ENCODE measurements at regions not wholly inside any gene's neighbourhood (a gene's known extent, or its start where the extent isn't known, plus 50 kb on each side); places are given as distances from the start of the nearest gene placed in this dataset.

DNA sequence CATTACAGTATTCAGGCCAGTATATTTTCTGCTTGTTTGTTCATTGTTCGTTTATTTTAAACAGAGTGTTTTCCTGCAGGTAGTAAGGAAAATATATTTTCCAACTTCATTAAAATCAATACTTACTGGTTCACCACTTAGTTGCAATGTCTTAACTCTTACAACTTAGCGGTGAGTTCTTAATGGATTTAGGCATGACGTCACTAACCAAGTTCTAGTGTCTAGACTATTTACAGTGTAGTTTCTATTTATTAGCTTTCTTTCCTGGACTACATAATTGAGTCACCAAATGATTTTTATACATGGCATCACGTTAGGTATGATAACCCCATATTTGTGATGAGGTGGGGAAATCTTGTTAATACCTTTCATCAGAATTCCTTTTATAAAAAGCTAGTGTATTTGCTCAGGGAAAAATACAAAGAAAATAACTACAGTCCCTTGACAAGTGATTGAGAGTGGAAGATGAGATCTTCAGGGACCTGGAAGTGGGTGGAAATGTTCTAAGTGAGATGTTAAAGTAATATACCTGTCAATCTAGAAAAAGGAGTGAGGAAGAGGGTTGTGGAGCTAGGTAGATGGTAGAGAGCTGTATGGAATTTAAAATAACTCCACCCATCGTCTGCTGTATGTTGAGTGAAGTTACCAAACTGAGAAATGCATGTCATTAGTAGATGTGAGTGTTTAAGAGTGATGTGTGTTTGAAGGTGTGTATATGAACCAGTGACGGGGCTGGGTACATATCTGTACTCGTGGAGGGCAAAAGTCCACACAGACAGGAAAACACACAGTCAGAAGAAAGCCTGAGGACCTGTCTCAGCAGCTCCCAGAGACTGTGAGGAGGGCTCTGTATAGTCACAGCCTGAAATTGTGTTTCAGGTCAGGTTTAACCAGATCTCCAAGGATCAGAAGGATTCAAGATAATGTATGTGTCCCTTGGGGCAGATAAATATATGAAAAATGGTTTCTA lies 197.6 kb upstream of the ADAMTS5 start:
- Mint-ChIP-seq H3K4me3 (no peak overlapping the region), H3K36me3 (ENCODE audit: low read depth) (no peaks in the 10 kb centered on the region), H3K4me1 (no peaks in the 10 kb centered on the region), H3K27ac (ENCODE audit: unreplicated experiment) (no peak overlapping the region), H3K9me3 (peaks cover 4% of the 10 kb centered on the region), H3K27me3 (ENCODE audit: low read depth) (no peaks in the 10 kb centered on the region)
- no peak for DNase-seq (ENCODE audit: low read depth, low spot score)
- TF ChIP-seq, protein P1, sequence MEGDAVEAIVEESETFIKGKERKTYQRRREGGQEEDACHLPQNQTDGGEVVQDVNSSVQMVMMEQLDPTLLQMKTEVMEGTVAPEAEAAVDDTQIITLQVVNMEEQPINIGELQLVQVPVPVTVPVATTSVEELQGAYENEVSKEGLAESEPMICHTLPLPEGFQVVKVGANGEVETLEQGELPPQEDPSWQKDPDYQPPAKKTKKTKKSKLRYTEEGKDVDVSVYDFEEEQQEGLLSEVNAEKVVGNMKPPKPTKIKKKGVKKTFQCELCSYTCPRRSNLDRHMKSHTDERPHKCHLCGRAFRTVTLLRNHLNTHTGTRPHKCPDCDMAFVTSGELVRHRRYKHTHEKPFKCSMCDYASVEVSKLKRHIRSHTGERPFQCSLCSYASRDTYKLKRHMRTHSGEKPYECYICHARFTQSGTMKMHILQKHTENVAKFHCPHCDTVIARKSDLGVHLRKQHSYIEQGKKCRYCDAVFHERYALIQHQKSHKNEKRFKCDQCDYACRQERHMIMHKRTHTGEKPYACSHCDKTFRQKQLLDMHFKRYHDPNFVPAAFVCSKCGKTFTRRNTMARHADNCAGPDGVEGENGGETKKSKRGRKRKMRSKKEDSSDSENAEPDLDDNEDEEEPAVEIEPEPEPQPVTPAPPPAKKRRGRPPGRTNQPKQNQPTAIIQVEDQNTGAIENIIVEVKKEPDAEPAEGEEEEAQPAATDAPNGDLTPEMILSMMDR (conservative IDR thresholded peaks at IDR 0.05), result no peak

DNA sequence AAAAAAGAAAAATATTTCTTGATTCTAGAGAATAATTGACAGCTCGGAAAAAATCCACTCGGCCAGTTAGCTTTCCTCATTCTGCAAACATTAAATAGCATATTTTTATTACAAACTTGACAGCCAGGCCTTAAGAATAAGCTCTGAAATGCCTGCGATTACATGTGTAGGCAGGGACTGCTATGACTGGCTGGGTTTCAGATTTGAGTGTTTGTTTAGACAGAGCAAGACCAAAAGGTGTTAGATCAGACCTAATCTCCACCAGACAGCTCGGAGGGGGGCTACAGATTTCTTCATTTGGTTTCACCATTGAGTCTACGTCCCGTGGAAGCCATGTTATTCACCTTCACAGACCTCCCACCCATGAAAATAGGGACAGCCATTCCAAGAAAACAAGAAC lies 192.1 kb upstream of the ADAMTS5 start:
- no peak for DNase-seq (ENCODE audit: low read depth, low spot score)
- no peak overlapping the region for H3K27ac Mint-ChIP-seq (ENCODE audit: unreplicated experiment)
- H3K9me3 Mint-ChIP-seq, result peaks cover 8% of the 10 kb centered on the region
- TF ChIP-seq, protein P1 (conservative IDR thresholded peaks at IDR 0.05), result no peak
- no peaks in the 10 kb centered on the region for H3K27me3 Mint-ChIP-seq (ENCODE audit: low read depth)
- H3K4me3 Mint-ChIP-seq, result no peak overlapping the region
- no peaks in the 10 kb centered on the region for H3K4me1 Mint-ChIP-seq
- no peaks in the 10 kb centered on the region for H3K36me3 Mint-ChIP-seq (ENCODE audit: low read depth)

DNA sequence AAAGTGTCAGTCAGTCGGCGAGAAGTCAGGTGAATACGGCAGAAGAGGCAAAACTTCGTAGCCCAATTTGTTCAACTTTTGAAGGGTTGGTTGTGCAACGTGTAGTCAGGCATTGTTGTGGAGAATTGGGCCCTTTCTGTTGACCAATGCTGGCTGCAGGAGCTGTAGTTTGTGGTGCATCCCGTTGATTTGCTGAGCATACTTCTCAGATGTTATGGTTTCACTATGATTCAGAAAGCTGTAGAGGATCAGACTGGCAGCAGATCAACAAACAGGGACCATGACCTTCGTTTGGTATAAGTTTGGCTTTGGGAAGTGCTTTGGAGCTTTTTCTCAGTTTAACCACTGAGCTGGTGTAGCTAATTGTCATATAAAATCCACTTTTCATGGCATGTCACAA lies 190.2 kb upstream of the ADAMTS5 start:
- peaks cover 5% of the 10 kb centered on the region for H3K9me3 Mint-ChIP-seq
- no peaks in the 10 kb centered on the region for H3K36me3 Mint-ChIP-seq (ENCODE audit: low read depth)
- H3K27ac Mint-ChIP-seq (ENCODE audit: unreplicated experiment), result no peak overlapping the region
- H3K4me3 Mint-ChIP-seq, result no peak overlapping the region
- H3K4me1 Mint-ChIP-seq, result no peaks in the 10 kb centered on the region
- no peak for DNase-seq (ENCODE audit: low read depth, low spot score)
- TF ChIP-seq, protein P1 (conservative IDR thresholded peaks at IDR 0.05), result no peak
- no peaks in the 10 kb centered on the region for H3K27me3 Mint-ChIP-seq (ENCODE audit: low read depth)

DNA sequence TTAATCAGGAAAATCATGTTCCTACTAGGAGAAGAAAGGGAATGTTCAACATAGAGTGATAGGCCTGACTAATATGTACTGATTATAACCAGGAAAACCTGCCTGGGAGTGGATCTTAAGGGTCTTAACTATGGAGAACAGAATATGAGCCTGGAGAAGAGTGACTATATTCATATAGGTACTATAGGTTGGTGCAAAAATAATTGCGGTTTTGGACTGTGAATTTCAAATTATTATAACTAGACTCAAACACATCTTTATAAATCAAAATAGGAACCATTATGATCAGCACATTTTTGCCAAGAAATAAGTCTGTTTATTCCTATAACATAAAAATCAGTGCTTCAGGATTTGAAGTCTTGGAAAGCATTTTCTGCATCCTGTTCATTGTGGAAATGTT lies 189.8 kb upstream of the ADAMTS5 start:
- no peaks in the 10 kb centered on the region for H3K27me3 Mint-ChIP-seq (ENCODE audit: low read depth)
- H3K9me3 Mint-ChIP-seq, result peaks cover 5% of the 10 kb centered on the region
- DNase-seq (ENCODE audit: low read depth, low spot score), result no peak
- no peaks in the 10 kb centered on the region for H3K36me3 Mint-ChIP-seq (ENCODE audit: low read depth)
- TF ChIP-seq, protein P1 (conservative IDR thresholded peaks at IDR 0.05), result no peak
- H3K4me3 Mint-ChIP-seq, result no peak overlapping the region
- H3K27ac Mint-ChIP-seq (ENCODE audit: unreplicated experiment), result no peak overlapping the region
- H3K4me1 Mint-ChIP-seq, result no peaks in the 10 kb centered on the region

DNA sequence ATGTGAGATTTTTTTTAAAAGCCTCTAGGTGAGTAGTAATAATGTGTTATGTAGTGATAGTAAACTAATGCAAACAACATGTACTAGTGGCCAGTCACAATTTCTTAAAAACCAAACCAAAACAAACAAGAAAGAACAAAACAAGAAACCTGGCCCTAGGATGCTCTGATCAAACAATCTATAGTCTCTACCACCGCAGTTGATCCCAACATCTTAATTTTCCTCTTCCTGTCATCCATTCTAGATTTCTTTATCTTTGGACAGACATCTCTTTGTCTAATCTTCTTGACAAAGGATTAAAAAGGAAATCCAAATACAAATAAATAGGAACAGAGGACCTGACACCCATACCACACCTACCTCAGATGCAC lies 188.2 kb upstream of the ADAMTS5 start:
- Mint-ChIP-seq H3K4me1 (no peaks in the 10 kb centered on the region), H3K9me3 (peaks cover 5% of the 10 kb centered on the region), H3K4me3 (no peak overlapping the region), H3K27ac (ENCODE audit: unreplicated experiment) (no peak overlapping the region), H3K36me3 (ENCODE audit: low read depth) (no peaks in the 10 kb centered on the region), H3K27me3 (ENCODE audit: low read depth) (no peaks in the 10 kb centered on the region)
- DNase-seq (ENCODE audit: low read depth, low spot score), result no peak
- TF ChIP-seq, protein P1 (conservative IDR thresholded peaks at IDR 0.05), result no peak

All from neural crest cell (in vitro differentiated cells).